Neural progenitor cell (in vitro differentiated cells): ENCODE measurements at regions not wholly inside any gene's neighbourhood (a gene's known extent, or its start where the extent isn't known, plus 50 kb on each side); places are given as distances from the start of the nearest gene placed in this dataset.
A peak's percentile ranks its signal among the peaks of the same experiment; 100 is the strongest.

ENCODE experiments used
- DNase-seq: peaks from one replicate; pipeline ENCODE4 v3.0.0-alpha.2; 2016; ENCODE audit warnings: low spot score
- H2AFZ ChIP-seq: fragments of 200-600 bp; sonication (generic); replicated peaks from 2 replicates; pipeline ENCODE4 v1.6.1; 2016; ENCODE audit warnings: antibody characterized with exemption
- H3F3A ChIP-seq: fragments of 200-600 bp; sonication (generic); 2 replicates; pipeline ENCODE4 v1.6.1; 2016; ENCODE audit warnings: antibody characterized with exemption, low read depth
- H3K27ac ChIP-seq: fragments of 200-600 bp; sonication (generic); 2 replicates; pipeline ENCODE4 v1.5.1; 2016; ENCODE audit warnings: mild to moderate bottlenecking
- H3K27me3 ChIP-seq: fragments of 200-600 bp; sonication (generic); 2 replicates; pipeline ENCODE4 v1.6.1; 2016; ENCODE audit warnings: mild to moderate bottlenecking, moderate library complexity
- H3K36me3 ChIP-seq: fragments of 200-600 bp; sonication (generic); 2 replicates; pipeline ENCODE4 v1.5.1; 2016
- H3K4me1 ChIP-seq: fragments of 200-600 bp; sonication (generic); 2 replicates; pipeline ENCODE4 v1.6.1; 2016; ENCODE audit warnings: mixed run types
- H3K4me2 ChIP-seq: fragments of 200-600 bp; sonication (generic); 2 replicates; pipeline ENCODE4 v1.6.1; 2016
- H3K4me3 ChIP-seq: fragments of 200-600 bp; sonication (generic); 2 replicates; pipeline ENCODE4 v1.5.1; 2016
- H3K79me2 ChIP-seq: fragments of 200-600 bp; sonication (generic); 2 replicates; pipeline ENCODE4 v1.6.1; 2016; ENCODE audit warnings: low read depth
- H3K9ac ChIP-seq: fragments of 200-600 bp; sonication (generic); 2 replicates; pipeline ENCODE4 v1.6.1; 2016
- H3K9me3 ChIP-seq: fragments of 200-600 bp; sonication (generic); 2 replicates; pipeline ENCODE4 v1.5.1; 2016; ENCODE audit warnings: low read depth
- H4K20me1 ChIP-seq: fragments of 200-600 bp; sonication (generic); 2 replicates; pipeline ENCODE4 v1.6.1; 2016; ENCODE audit warnings: low read depth
- H3K27ac Mint-ChIP-seq: 3 replicates; pipeline ENCODE4 v1.8.0; 2021; ENCODE audit warnings: mixed read lengths
- H3K27me3 Mint-ChIP-seq: 2 replicates; pipeline ENCODE4 v1.8.0; 2022; ENCODE audit warnings: low read depth, mild to moderate bottlenecking, inconsistent platforms, moderate library complexity, mixed read lengths; ENCODE audit not compliant: insufficient read depth
- H3K36me3 Mint-ChIP-seq: 3 replicates; pipeline ENCODE4 v1.8.0; 2021; ENCODE audit warnings: mixed read lengths
- H3K4me1 Mint-ChIP-seq: 3 replicates; pipeline ENCODE4 v1.8.0; 2021; ENCODE audit warnings: mixed read lengths
- H3K4me3 Mint-ChIP-seq: 3 replicates; pipeline ENCODE4 v1.8.0; 2021; ENCODE audit warnings: mild to moderate bottlenecking, moderate library complexity, mixed read lengths
- H3K9me3 Mint-ChIP-seq: 3 replicates; pipeline ENCODE4 v1.8.0; 2020; ENCODE audit warnings: mixed read lengths
- CTCF ChIP-seq: fragments of 200-600 bp; sonication (generic); IDR thresholded peaks from 2 replicates; pipeline ENCODE4 v1.5.1; 2017; ENCODE audit warnings: antibody characterized with exemption, mild to moderate bottlenecking
- EZH2 ChIP-seq: fragments of 200-600 bp; sonication (generic); IDR thresholded peaks from 2 replicates; pipeline ENCODE4 v1.6.1; 2017; ENCODE audit warnings: antibody characterized with exemption, mild to moderate bottlenecking, moderate library complexity
- EZH2phosphoT487 ChIP-seq: fragments of 200-600 bp; sonication (generic); IDR thresholded peaks from 2 replicates; pipeline ENCODE4 v1.6.1; 2017; ENCODE audit warnings: antibody characterized with exemption

GRCh38 chr12:32043928-32044549 is 62.6 kb upstream of the BICD1 start:
- H3K36me3 ChIP-seq: no peaks in the 10 kb centered on the region
- H3F3A ChIP-seq: peaks cover 11% of the 10 kb centered on the region
- H2AFZ ChIP-seq: peak overlapping the region; percentile 86
- H3K4me3 Mint-ChIP-seq: no peak overlapping the region
- H3K4me1 Mint-ChIP-seq: peaks cover 25% of the 10 kb centered on the region
- no peak overlapping the region for H3K4me2 ChIP-seq
- no peaks in the 10 kb centered on the region for H4K20me1 ChIP-seq
- peaks cover 35% of the 10 kb centered on the region for H3K9me3 Mint-ChIP-seq
- H3K27me3 ChIP-seq: no peaks in the 10 kb centered on the region
- H3K27ac Mint-ChIP-seq: no peak overlapping the region
- no peak overlapping the region for H3K27ac ChIP-seq
- peaks cover 10% of the 10 kb centered on the region for H3K27me3 Mint-ChIP-seq
- peaks cover 7% of the 10 kb centered on the region for H3K4me1 ChIP-seq
- TF ChIP-seq EZH2phosphoT487: no peak
- no peak for TF ChIP-seq CTCF
- no peak for TF ChIP-seq EZH2
- no peak overlapping the region for H3K4me3 ChIP-seq
- no peak overlapping the region for H3K9ac ChIP-seq
- H3K79me2 ChIP-seq: no peaks in the 10 kb centered on the region
- no peak for DNase-seq
- no peaks in the 10 kb centered on the region for H3K9me3 ChIP-seq
- H3K36me3 Mint-ChIP-seq: no peaks in the 10 kb centered on the region

DNA sequence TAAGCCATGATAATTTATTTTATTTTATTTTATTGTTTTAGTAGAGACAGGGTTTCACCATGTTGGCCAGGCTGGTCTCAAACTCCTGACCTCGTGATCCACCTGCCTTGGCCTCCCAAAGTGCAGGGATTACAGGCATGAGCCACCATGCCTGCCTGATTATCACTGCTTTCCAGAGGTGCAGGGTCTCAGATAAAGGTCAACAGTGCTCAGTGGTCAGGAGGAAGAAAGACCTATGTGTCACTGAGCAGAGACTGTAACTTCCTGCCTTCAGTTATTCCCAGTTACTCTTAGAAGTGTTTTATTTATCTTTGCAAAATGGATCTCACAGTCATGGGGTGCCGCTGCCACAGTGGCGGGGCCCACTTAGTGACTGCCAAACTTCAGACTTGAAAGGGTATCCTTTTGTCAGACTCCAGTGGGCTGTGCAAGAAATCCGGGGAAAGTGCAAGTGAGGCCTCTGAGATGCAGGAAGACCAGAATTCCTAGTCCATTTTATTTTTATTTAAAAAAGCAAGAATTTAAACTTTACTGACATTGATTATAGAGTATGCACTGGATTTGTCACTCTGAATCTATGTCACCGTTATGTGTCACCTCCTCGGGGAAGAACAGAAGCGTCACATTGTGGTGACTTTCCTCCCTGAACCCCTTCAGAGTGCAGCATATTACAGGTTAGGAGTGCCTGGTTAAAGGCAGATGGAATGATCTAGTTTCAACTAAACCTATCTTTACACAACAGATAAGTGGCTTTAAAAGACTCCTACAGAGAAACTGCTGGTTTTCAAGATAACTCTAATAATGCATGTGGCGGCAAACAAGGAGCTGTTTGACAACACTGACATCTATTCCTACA is 59.1 kb upstream of the BICD1 start:
- Histone ChIP-seq H3K9me3 (no peaks in the 10 kb centered on the region), H3K9ac (no peak overlapping the region), H3K27me3 (no peaks in the 10 kb centered on the region), H3K79me2 (no peaks in the 10 kb centered on the region), H3K4me3 (no peak overlapping the region), H2AFZ (no peak overlapping the region), H3K4me1 (no peaks in the 10 kb centered on the region), H3K36me3 (no peaks in the 10 kb centered on the region), H3K4me2 (no peak overlapping the region), H4K20me1 (no peaks in the 10 kb centered on the region), H3F3A (peaks cover 5% of the 10 kb centered on the region), H3K27ac (no peak overlapping the region)
- no peak for DNase-seq
- TF ChIP-seq CTCF: no peak
- TF ChIP-seq EZH2phosphoT487: no peak
- TF ChIP-seq EZH2: no peak
- no peak overlapping the region for H3K4me3 Mint-ChIP-seq
- peaks cover 30% of the 10 kb centered on the region for H3K9me3 Mint-ChIP-seq
- H3K27ac Mint-ChIP-seq: peak overlapping the region; percentile 83
- H3K4me1 Mint-ChIP-seq: peaks cover 6% of the 10 kb centered on the region
- H3K27me3 Mint-ChIP-seq: no peaks in the 10 kb centered on the region
- H3K36me3 Mint-ChIP-seq: no peaks in the 10 kb centered on the region

- Mint-ChIP-seq H3K4me1 (peaks cover 6% of the 10 kb centered on the region), H3K36me3 (no peaks in the 10 kb centered on the region), H3K9me3 (peaks cover 22% of the 10 kb centered on the region), H3K27ac (no peak overlapping the region), H3K4me3 (no peak overlapping the region), H3K27me3 (no peaks in the 10 kb centered on the region)
- Histone ChIP-seq H2AFZ (no peak overlapping the region), H3F3A (peaks cover 5% of the 10 kb centered on the region), H3K27me3 (no peaks in the 10 kb centered on the region), H3K79me2 (no peaks in the 10 kb centered on the region), H3K4me3 (no peak overlapping the region), H3K36me3 (no peaks in the 10 kb centered on the region), H3K9ac (no peak overlapping the region), H3K9me3 (no peaks in the 10 kb centered on the region), H4K20me1 (no peaks in the 10 kb centered on the region), H3K27ac (no peak overlapping the region), H3K4me2 (no peak overlapping the region), H3K4me1 (no peaks in the 10 kb centered on the region)
- TF ChIP-seq EZH2phosphoT487 (no peak), CTCF (no peak), EZH2 (no peak)
- no peak for DNase-seq
Observed at GRCh38 chr12:32048791-32049190, 57.9 kb upstream of the BICD1 start.
